SK-N-DZ (cell line): ENCODE measurements at regions not wholly inside any gene's neighbourhood (a gene's known extent, or its start where the extent isn't known, plus 50 kb on each side); places are given as distances from the start of the nearest gene placed in this dataset.
A peak's percentile ranks its signal among the peaks of the same experiment; 100 is the strongest.

ENCODE experiments used
- DNase-seq: peaks from one replicate; pipeline ENCODE4 v3.0.0-alpha.2; 2015; ENCODE audit warnings: low spot score

DNA sequence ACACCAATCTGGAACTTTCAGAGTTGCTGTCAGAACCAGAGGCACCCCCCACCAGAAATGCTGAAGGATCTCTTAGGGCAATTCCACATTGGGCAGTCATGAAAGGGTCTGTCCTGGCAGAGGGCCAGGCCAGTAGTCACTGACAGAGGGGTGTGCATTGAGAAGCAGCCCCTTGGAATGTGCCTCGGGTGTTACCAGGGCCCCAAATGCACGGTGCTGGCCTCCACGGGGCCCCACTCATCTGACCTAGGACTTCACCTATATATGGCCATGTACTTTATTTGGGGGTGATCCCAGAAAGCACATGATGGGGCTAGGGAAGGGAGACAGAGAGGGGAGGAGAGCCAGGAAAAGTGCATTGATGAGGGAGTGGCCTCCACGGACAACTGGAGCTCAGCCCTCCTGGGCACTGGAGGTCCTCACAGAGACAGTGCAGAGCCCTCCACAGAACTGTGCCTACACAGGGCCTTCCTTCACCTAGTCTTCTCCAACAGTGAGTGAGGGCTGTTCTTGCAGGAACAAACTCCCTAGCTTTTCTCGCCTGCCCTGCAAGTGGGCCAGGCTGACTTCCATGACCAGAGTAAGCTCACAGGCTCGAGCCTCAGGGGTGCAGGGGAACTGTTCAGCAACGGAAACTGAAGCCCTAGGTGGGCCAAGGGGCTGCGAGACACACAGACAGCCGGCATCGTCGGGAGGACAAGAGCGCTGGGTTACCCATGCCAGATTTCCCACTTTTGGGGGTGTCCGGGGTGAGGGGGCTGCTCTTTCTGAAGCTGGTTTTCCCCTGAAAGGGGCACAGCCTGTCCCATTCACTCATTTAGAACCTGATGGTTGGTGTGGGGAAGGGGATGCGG, 136.2 kb downstream of the HMX1 start:
- no peak for DNase-seq

GRCh38 chr4:8732681-8733243, 138.9 kb downstream of the HMX1 start:
- no peak for DNase-seq

DNA sequence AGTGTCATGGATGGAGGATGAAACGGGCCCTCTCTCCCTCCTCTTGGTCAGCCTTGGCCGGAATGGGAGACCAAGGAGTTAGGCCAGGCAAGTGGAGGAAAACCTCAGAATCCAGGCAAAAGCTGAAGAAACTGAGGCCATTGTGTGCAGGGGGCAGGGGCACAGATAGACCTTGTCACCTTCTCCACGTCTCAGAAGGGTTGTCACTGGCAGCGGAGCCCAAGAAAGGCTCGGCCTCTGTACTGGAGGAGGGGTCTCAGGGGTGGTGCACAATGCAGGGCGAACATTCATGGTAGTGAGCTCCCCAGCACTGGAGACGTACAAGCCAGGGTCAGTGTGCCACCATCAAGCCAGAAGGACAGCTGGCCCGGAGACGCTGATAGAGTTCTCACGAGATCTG, 139.5 kb downstream of the CPZ start:
- no peak for DNase-seq

- no peak for DNase-seq
Measured at GRCh38 chr4:8731364-8731763, 138.8 kb downstream of the CPZ start.

DNA sequence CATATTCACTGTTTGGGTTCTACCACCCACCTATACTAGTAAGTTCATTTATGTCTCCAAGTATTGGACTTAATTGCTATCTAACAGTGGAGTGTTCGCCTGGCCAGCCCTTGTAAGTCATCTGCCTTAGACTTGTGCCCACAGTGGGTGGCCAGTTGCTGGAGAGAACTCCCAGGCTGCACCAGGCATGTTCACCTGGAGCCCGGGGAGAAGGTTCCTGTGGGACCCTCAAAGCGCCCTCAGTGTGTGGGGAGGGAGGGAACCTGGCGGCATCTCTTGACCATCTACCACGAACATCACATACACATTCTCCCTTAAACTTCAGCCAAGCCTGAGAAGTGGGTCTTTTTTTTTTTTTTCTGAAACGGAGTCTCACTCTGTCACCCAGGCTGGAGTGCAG, 138.1 kb downstream of the CPZ start:
- no peak for DNase-seq

- no peak for DNase-seq
Measured at GRCh38 chr4:8730159-8730558, 137.6 kb downstream of the CPZ start.

DNA sequence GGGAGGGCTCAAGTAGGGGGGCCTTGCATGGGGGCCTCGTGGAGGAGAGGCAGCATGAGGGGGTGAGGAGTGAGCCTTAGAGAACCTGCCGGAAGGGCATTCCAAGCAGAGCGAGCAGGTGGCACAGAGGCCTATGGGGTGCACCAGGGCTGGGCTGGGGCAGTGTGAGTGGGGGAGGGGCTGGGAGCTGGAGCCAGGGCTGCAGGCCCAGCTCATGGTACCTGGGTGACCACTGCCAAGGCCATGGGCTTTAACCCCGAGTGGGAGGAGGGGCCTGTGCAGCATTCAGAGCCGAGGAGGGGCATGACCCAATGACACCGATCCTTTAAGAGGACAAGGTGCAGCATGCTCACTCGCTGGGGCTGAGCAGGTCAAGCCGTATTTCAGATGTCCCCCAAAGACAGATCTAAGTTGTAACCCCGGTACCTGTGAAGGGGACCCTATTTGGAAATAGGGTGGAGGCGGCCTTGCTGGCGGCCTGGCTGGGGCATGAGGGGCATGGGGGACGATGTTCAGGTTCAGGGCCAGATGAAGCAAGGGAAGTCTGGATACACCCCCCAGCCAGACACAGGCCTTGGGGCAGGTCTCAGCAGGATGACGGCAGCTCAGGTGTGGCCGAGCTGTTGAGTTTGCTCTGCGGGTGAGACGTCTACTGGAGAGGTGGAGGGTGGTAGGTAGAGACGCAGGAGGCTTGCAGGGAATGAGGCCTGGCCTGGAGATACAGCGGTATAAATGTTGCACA, 137.0 kb downstream of the CPZ start:
- no peak for DNase-seq

DNA sequence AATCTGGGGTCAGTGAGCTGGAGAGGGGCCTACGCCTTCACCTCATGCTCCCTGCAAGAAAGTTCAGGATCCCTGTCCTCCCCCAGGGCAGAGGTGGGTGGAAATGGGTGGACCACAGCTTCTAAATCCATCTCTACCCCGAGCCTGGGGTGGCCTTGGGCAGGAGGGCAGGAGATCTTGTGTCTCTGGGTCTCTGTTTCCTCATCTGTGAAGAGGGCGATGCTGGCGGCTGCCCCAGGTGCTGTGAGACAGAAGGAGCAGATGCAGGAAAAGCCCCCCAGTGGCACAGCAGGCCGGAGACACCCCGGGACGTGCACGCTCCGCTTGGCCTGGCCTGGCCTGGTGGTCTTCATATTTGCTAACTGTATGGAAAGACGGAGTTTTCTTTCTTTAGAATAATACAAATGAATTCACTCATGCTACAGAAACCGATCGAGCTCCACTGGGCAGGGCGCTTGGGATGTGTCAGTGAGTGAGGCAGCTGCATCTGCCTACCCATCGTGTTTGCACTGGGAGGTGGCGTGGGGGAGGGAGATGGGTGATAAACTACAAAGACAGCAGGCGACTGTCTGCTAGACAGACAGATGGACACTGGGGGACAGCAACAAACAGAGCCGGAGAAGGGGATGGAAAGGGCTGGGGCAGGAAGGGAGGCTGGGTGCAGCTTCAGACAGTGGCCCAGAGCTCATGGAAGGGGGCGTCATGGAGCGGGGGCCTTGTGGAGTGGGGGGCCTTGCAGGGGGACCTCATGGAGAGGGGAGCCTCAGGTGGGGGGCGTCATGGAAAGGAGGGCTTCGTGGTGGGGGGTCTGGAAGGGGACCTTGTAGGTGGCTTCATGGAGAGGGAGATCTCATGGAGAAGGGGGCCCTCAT, 136.2 kb downstream of the CPZ start:
- no peak for DNase-seq

DNA sequence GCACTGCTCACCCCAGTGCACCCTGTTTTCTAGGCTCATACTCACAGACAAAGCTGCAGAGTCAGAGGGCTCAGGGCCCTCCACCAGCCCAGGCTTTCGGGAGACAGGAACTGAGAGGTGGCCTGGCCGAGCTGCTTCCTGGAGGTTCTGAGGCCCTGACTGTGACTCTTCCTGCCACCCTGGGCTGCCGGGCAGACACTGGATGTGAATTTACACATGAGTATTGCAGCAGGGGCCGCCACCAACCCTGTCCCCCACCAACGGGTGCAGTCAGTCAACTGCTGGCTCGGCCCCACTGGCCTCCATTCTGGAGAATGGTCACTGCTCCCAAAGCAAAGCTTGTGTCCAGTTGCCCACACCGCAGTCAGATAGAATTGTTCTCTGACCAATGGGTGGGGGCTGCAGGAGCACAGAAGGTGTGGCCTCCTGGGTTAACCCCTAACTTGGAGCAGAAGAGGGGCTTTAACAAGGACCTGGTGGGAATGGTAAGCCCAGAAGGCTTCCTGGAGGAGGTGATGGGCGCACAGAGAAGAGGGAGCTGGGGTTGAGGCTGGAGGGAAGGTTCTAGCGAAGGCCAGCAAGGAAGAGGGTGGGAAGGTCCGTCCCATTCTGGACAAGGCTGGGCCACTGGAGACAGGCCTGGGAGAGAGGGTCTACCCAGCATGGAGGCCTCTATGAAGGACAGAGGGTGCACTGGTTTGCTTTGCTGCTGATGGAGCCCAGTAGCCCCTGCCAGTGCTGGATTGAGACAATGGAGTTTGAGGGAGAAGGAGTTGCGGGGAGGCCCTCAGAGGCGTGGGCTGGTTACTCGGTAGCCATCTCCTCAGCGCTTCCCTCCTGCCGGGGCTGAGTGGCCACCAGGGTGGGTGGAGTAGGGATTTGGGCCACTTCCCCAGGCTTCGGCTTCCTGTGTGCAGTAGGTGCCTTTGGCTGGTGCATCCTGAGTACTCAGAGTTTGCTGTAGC, 135.3 kb downstream of the CPZ start:
- no peak for DNase-seq

DNA sequence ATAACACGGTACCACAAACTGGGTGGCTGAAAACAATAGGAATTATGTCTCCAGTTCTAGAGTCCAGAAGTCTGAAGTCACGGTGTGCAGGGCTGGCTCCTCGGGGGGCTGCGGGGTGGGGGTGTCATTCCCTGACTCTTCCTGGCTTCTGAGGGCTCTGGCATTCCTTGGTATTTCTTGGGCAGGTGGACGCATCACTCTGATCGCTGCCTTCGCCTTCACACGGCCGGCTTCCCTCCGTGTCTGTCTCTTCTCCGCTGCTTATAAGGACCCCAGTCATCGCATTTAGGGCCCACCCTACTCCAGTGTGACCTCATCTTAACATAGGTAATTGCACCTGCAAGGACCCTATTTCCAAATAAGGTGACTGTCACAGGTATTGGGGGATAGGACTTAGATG, 134.6 kb downstream of the CPZ start:
- DNase-seq, result no peak

GRCh38 chr4:8726344-8726851, 133.8 kb downstream of the CPZ start:
- no peak for DNase-seq

DNA sequence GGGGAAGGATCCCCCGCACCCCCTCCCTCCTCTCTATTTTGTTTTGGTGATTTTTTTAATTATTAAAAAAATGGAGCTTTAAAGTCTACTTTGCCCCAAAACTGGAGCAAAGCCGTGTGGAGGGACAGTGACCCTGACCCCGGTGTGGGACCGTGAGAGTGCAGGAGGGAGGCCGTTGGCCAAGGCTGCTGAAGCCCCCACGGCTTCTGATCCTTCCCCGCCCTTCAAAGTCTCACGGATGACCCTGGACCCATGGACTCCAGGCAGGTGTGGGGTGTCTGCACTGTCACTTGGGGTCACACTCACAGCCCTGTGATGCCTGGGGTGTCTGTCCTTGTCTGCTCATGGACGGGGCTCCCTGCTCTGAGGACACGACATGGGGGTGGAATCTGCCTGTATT, 133.3 kb downstream of the CPZ start:
- DNase-seq, result no peak

- peak; percentile 63 for DNase-seq
Measured at GRCh38 chr4:8725071-8725841, 132.7 kb downstream of the CPZ start.

GRCh38 chr4:8724436-8725070, 132.0 kb downstream of the CPZ start:
- DNase-seq, result no peak

- DNase-seq, result peak; percentile 40
Measured at GRCh38 chr4:8723222-8723980, 130.8 kb downstream of the CPZ start.

- peak; percentile 57 for DNase-seq
Measured at GRCh38 chr4:8722556-8722955, 130.0 kb downstream of the CPZ start.

DNA sequence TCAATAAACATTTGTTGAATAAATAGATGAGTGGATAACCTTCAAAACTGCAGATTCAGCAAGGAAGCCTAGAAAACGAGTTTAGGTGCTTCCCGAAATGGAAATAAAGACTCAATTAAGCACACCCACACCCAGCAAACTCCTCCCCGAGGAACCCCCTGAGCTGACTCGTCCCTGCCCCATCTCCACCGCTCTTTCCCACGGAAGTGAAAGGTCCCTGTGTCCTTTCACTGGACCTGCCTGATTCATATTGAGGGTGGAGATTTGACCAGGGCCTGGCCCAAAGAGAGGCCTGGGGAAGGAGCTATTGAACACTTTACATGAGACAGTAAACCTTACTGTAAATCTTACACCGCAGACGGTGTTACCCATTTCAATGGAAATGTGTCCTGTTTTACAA, 129.1 kb downstream of the CPZ start:
- no peak for DNase-seq

DNA sequence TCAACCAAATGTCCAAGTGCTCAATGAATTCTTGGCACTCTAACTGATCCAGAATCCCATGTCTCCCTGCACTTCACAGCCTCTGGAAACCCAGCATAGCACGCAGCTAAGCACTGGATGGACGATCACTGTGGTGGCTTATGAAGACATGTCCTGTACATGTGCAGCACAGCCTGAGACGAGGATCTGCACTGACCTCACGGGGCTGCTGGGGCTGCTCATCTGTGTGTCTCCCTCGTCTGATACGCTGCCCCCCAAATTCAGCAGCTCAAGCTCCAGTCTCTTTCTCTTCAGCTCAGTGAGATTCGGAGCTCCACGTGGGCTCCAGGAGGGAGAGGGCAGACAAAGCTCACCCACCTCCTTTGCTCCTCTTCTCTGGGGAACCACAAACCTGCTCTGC, 126.9 kb downstream of the CPZ start:
- DNase-seq, result no peak
